Stimulated activated memory B cell treated with anti-CD40 and anti-IgM and Interleukin-4, amounts not matched to agents 10 μg/mL and 1 μg/mL and 100 μg/mL, for 72 hours (primary cell): ENCODE measurements at regions not wholly inside any gene's neighbourhood (a gene's known extent, or its start where the extent isn't known, plus 50 kb on each side); places are given as distances from the start of the nearest gene placed in this dataset.

Experiments used
- ATAC-seq: fragments of 150-1000 bp; cut with Tn5 transposase; 2 replicates; pipeline ENCODE4 v1.10.0; 2021
- H3K27ac Mint-ChIP-seq: one replicate; pipeline ENCODE4 v1.8.0; 2022; ENCODE audit warnings: mild to moderate bottlenecking, mixed read lengths
- H3K27me3 Mint-ChIP-seq: one replicate; pipeline ENCODE4 v1.8.0; 2022; ENCODE audit warnings: mixed read lengths
- H3K36me3 Mint-ChIP-seq: one replicate; pipeline ENCODE4 v1.8.0; 2022; ENCODE audit warnings: mixed read lengths
- H3K4me1 Mint-ChIP-seq: one replicate; pipeline ENCODE4 v1.8.0; 2022; ENCODE audit warnings: mixed read lengths
- H3K4me3 Mint-ChIP-seq: one replicate; pipeline ENCODE4 v1.8.0; 2022; ENCODE audit warnings: mild to moderate bottlenecking, moderate library complexity, mixed read lengths
- H3K9me3 Mint-ChIP-seq: one replicate; pipeline ENCODE4 v1.8.0; 2022; ENCODE audit warnings: mixed read lengths

GRCh38 chr1:43069461-43070050, 102.5 kb downstream of the EBNA1BP2 start:
- no peak overlapping the region for H3K4me3 Mint-ChIP-seq
- ATAC-seq: no peak

GRCh38 chr1:43068911-43069310, 103.2 kb downstream of the EBNA1BP2 start:
- Mint-ChIP-seq H3K4me3 (no peak overlapping the region), H3K4me1 (peaks cover 38% of the 10 kb centered on the region), H3K9me3 (no peaks in the 10 kb centered on the region), H3K36me3 (no peaks in the 10 kb centered on the region), H3K27me3 (no peaks in the 10 kb centered on the region), H3K27ac (no peak overlapping the region)
- no peak for ATAC-seq

More at GRCh38 chr1:43069461-43070050, 102.5 kb downstream of the EBNA1BP2 start:
- H3K27ac Mint-ChIP-seq: peak overlapping the region; percentile 24
- H3K4me1 Mint-ChIP-seq: peaks cover 38% of the 10 kb centered on the region
- no peaks in the 10 kb centered on the region for H3K9me3 Mint-ChIP-seq
- no peaks in the 10 kb centered on the region for H3K36me3 Mint-ChIP-seq
- H3K27me3 Mint-ChIP-seq: no peaks in the 10 kb centered on the region

- Mint-ChIP-seq H3K36me3 (no peaks in the 10 kb centered on the region), H3K27me3 (no peaks in the 10 kb centered on the region), H3K27ac (peak overlapping the region; percentile 44), H3K4me1 (peaks cover 32% of the 10 kb centered on the region), H3K4me3 (peak overlapping the region; percentile 22), H3K9me3 (no peaks in the 10 kb centered on the region)
- ATAC-seq: peak; percentile 40
These were observed 103.9 kb downstream of the EBNA1BP2 start for GRCh38 chr1:43067977-43068751.

GRCh38 chr1:43067233-43067745, 104.8 kb downstream of the EBNA1BP2 start:
- Mint-ChIP-seq H3K36me3 (no peaks in the 10 kb centered on the region), H3K4me1 (peaks cover 24% of the 10 kb centered on the region), H3K27ac (peak overlapping the region; percentile 44), H3K27me3 (no peaks in the 10 kb centered on the region), H3K4me3 (peak overlapping the region; percentile 8), H3K9me3 (no peaks in the 10 kb centered on the region)
- ATAC-seq: no peak

- peak overlapping the region; percentile 24 for H3K4me3 Mint-ChIP-seq
- H3K9me3 Mint-ChIP-seq: no peaks in the 10 kb centered on the region
- no peak overlapping the region for H3K27ac Mint-ChIP-seq
- no peaks in the 10 kb centered on the region for H3K27me3 Mint-ChIP-seq
- no peaks in the 10 kb centered on the region for H3K36me3 Mint-ChIP-seq
- ATAC-seq: no peak
- peaks cover 18% of the 10 kb centered on the region for H3K4me1 Mint-ChIP-seq
These were observed 105.5 kb downstream of the EBNA1BP2 start for GRCh38 chr1:43066578-43066977.

- H3K36me3 Mint-ChIP-seq: no peaks in the 10 kb centered on the region
- H3K4me1 Mint-ChIP-seq: peaks cover 11% of the 10 kb centered on the region
- no peaks in the 10 kb centered on the region for H3K27me3 Mint-ChIP-seq
- no peaks in the 10 kb centered on the region for H3K9me3 Mint-ChIP-seq
- no peak overlapping the region for H3K27ac Mint-ChIP-seq
- no peak for ATAC-seq
- H3K4me3 Mint-ChIP-seq: no peak overlapping the region
These were observed 106.3 kb downstream of the EBNA1BP2 start for GRCh38 chr1:43065616-43066399.

- Mint-ChIP-seq H3K36me3 (no peaks in the 10 kb centered on the region), H3K27me3 (no peaks in the 10 kb centered on the region), H3K9me3 (no peaks in the 10 kb centered on the region), H3K27ac (no peak overlapping the region), H3K4me1 (peaks cover 11% of the 10 kb centered on the region), H3K4me3 (no peak overlapping the region)
- no peak for ATAC-seq
These were observed 106.5 kb upstream of the SLC2A1 start for GRCh38 chr1:43065191-43065590.

GRCh38 chr1:43063394-43064219, 104.9 kb upstream of the SLC2A1 start:
- H3K27ac Mint-ChIP-seq: no peak overlapping the region

GRCh38 chr1:43062527-43063095, 103.9 kb upstream of the SLC2A1 start:
- Mint-ChIP-seq H3K36me3 (no peaks in the 10 kb centered on the region), H3K4me1 (peaks cover 16% of the 10 kb centered on the region), H3K27ac (no peak overlapping the region), H3K4me3 (no peak overlapping the region), H3K9me3 (no peaks in the 10 kb centered on the region), H3K27me3 (peaks cover 8% of the 10 kb centered on the region)
- no peak for ATAC-seq

More at GRCh38 chr1:43063394-43064219, 104.9 kb upstream of the SLC2A1 start:
- H3K36me3 Mint-ChIP-seq: no peaks in the 10 kb centered on the region
- ATAC-seq: no peak
- no peaks in the 10 kb centered on the region for H3K9me3 Mint-ChIP-seq
- peaks cover 12% of the 10 kb centered on the region for H3K4me1 Mint-ChIP-seq
- no peaks in the 10 kb centered on the region for H3K27me3 Mint-ChIP-seq
- H3K4me3 Mint-ChIP-seq: no peak overlapping the region

GRCh38 chr1:43061757-43062156, 103.1 kb upstream of the SLC2A1 start:
- no peak for ATAC-seq
- Mint-ChIP-seq H3K9me3 (no peaks in the 10 kb centered on the region), H3K36me3 (no peaks in the 10 kb centered on the region), H3K4me3 (no peak overlapping the region), H3K4me1 (peaks cover 10% of the 10 kb centered on the region), H3K27me3 (peaks cover 15% of the 10 kb centered on the region), H3K27ac (no peak overlapping the region)

GRCh38 chr1:43059640-43060574, 101.2 kb upstream of the SLC2A1 start:
- no peak overlapping the region for H3K27ac Mint-ChIP-seq
- ATAC-seq: no peak
- H3K36me3 Mint-ChIP-seq: no peaks in the 10 kb centered on the region
- peaks cover 15% of the 10 kb centered on the region for H3K27me3 Mint-ChIP-seq
- peaks cover 8% of the 10 kb centered on the region for H3K4me1 Mint-ChIP-seq
- H3K4me3 Mint-ChIP-seq: no peak overlapping the region
- no peaks in the 10 kb centered on the region for H3K9me3 Mint-ChIP-seq

GRCh38 chr1:43058545-43059360, 100.1 kb upstream of the SLC2A1 start:
- no peaks in the 10 kb centered on the region for H3K9me3 Mint-ChIP-seq
- peaks cover 15% of the 10 kb centered on the region for H3K27me3 Mint-ChIP-seq
- ATAC-seq: no peak
- no peak overlapping the region for H3K27ac Mint-ChIP-seq
- H3K4me1 Mint-ChIP-seq: peaks cover 8% of the 10 kb centered on the region
- H3K36me3 Mint-ChIP-seq: no peaks in the 10 kb centered on the region
- H3K4me3 Mint-ChIP-seq: no peak overlapping the region

- ATAC-seq: no peak
- Mint-ChIP-seq H3K4me3 (no peak overlapping the region), H3K4me1 (peaks cover 8% of the 10 kb centered on the region), H3K27me3 (peaks cover 15% of the 10 kb centered on the region), H3K27ac (no peak overlapping the region), H3K36me3 (no peaks in the 10 kb centered on the region), H3K9me3 (no peaks in the 10 kb centered on the region)
These were observed 99.4 kb upstream of the SLC2A1 start for GRCh38 chr1:43058056-43058455.
